LNCaP clone FGC (cell line): ENCODE measurements at regions not wholly inside any gene's neighbourhood (a gene's known extent, or its start where the extent isn't known, plus 50 kb on each side); places are given as distances from the start of the nearest gene placed in this dataset.
"Not testable (repeated sequence)": the region's sequence is repeated elsewhere in the genome, so short reads cannot be mapped to it uniquely, and the experiment has no call there.

Source experiments
- DNase-seq: peaks from one replicate; pipeline ENCODE4 v3.0.0-alpha.2; 2011; ENCODE audit warnings: low read depth
- H3K4me3 ChIP-seq: 2 replicates; pipeline ENCODE4 v1.5.1; 2011; ENCODE audit warnings: mild to moderate bottlenecking, low read depth, low read length, control low read depth
- CTCF ChIP-seq: IDR thresholded peaks from 2 replicates; pipeline ENCODE4 v1.5.1; 2012; ENCODE audit warnings: mild to moderate bottlenecking; ENCODE audit not compliant: control insufficient read depth, insufficient read depth; ENCODE audit errors: extremely low read depth

- not testable (repeated sequence) for H3K4me3 ChIP-seq, DNase-seq
These were observed 62.8 kb downstream of the RPS24 start for GRCh38 chr10:78096486-78096885.

- H3K4me3 ChIP-seq, DNase-seq: not testable (repeated sequence)
These were observed 68.9 kb downstream of the RPS24 start for GRCh38 chr10:78102593-78102992.

- no peak for DNase-seq
- no peak overlapping the region for H3K4me3 ChIP-seq
- TF ChIP-seq CTCF: no peak
These were observed 75.5 kb downstream of the RPS24 start for GRCh38 chr10:78109210-78109609.

GRCh38 chr10:78115135-78115853 lies 81.6 kb downstream of the RPS24 start:
- no peak for TF ChIP-seq CTCF
- no peak for DNase-seq
- no peak overlapping the region for H3K4me3 ChIP-seq

GRCh38 chr10:78116361-78116760 lies 82.7 kb downstream of the RPS24 start:
- no peak for TF ChIP-seq CTCF
- no peak for DNase-seq
- H3K4me3 ChIP-seq: no peak overlapping the region

- no peak for TF ChIP-seq CTCF
- no peak for DNase-seq
- no peak overlapping the region for H3K4me3 ChIP-seq
These were observed 84.9 kb downstream of the RPS24 start for GRCh38 chr10:78118591-78118990.

- no peak overlapping the region for H3K4me3 ChIP-seq
- no peak for DNase-seq
- TF ChIP-seq CTCF: no peak
These were observed 88.1 kb downstream of the RPS24 start for GRCh38 chr10:78121801-78122200.

- DNase-seq: no peak
- TF ChIP-seq CTCF: no peak
These were observed 90.5 kb downstream of the RPS24 start for GRCh38 chr10:78124167-78124566.

More at GRCh38 chr10:78124167-78124566, 90.5 kb downstream of the RPS24 start:
- H3K4me3 ChIP-seq: no peak overlapping the region
